ENCODE measurements at regions not wholly inside any gene's neighbourhood (a gene's known extent, or its start where the extent isn't known, plus 50 kb on each side); places are given as distances from the start of the nearest gene placed in this dataset.

- DNase-seq (ENCODE audit: low spot score) = no peak
- no peak for TF ChIP-seq CTCF (IDR thresholded peaks at IDR 0.05)
- ATAC-seq (ENCODE audit: low FRiP score) = no peak
These were observed 68.4 kb upstream of the RAP2B start for GRCh38 chr3:153093629-153094028.

- no peak for DNase-seq (ENCODE audit: low spot score)
- no peak for TF ChIP-seq CTCF (IDR thresholded peaks at IDR 0.05)
- ATAC-seq (ENCODE audit: low FRiP score) = no peak
These were observed 67.6 kb upstream of the RAP2B start for GRCh38 chr3:153094386-153094785.

- TF ChIP-seq CTCF (IDR thresholded peaks at IDR 0.05) = no peak
- no peak for DNase-seq (ENCODE audit: low spot score)
- ATAC-seq (ENCODE audit: low FRiP score) = no peak
These were observed 66.6 kb upstream of the RAP2B start for GRCh38 chr3:153095441-153095840.

- no peak for TF ChIP-seq CTCF (IDR thresholded peaks at IDR 0.05)
- ATAC-seq (ENCODE audit: low FRiP score) = no peak
- no peak for DNase-seq (ENCODE audit: low spot score)
These were observed 65.3 kb upstream of the RAP2B start for GRCh38 chr3:153096731-153097131.

- no peak for TF ChIP-seq CTCF (IDR thresholded peaks at IDR 0.05)
- no peak for DNase-seq (ENCODE audit: low spot score)
- no peak for ATAC-seq (ENCODE audit: low FRiP score)
These were observed 64.8 kb upstream of the RAP2B start for GRCh38 chr3:153097213-153097612.

GRCh38 chr3:153099131-153099530, 62.9 kb upstream of the RAP2B start:
- no peak for TF ChIP-seq CTCF (IDR thresholded peaks at IDR 0.05)
- ATAC-seq (ENCODE audit: low FRiP score) = no peak
- no peak for DNase-seq (ENCODE audit: low spot score)

GRCh38 chr3:153103406-153103945, 58.5 kb upstream of the RAP2B start:
- no peak for TF ChIP-seq CTCF (IDR thresholded peaks at IDR 0.05)
- DNase-seq (ENCODE audit: low spot score) (no peak), ATAC-seq (ENCODE audit: low FRiP score) (no peak)
